Activated T-cell treated with anti-CD3 and anti-CD28 coated beads, Interleukin-2, amount 50 U/mL, for 24 hours (primary cell): ENCODE measurements at regions not wholly inside any gene's neighbourhood (a gene's known extent, or its start where the extent isn't known, plus 50 kb on each side); places are given as distances from the start of the nearest gene placed in this dataset.

Experiments
- DNase-seq: peaks from one replicate; pipeline ENCODE4 v3.0.0-alpha.2; 2020
- H3K27ac Mint-ChIP-seq: 2 replicates; pipeline ENCODE4 v1.8.0; 2020; ENCODE audit warnings: mild to moderate bottlenecking, mixed read lengths
- H3K27me3 Mint-ChIP-seq: 2 replicates; pipeline ENCODE4 v1.8.0; 2020; ENCODE audit warnings: mixed read lengths
- H3K36me3 Mint-ChIP-seq: 2 replicates; pipeline ENCODE4 v1.8.0; 2020; ENCODE audit warnings: low read depth, mixed read lengths
- H3K4me1 Mint-ChIP-seq: 2 replicates; pipeline ENCODE4 v1.8.0; 2020; ENCODE audit warnings: low read depth, mixed read lengths
- H3K4me3 Mint-ChIP-seq: 2 replicates; pipeline ENCODE4 v1.8.0; 2020; ENCODE audit warnings: mild to moderate bottlenecking, moderate library complexity, mixed read lengths
- H3K9me3 Mint-ChIP-seq: 2 replicates; pipeline ENCODE4 v1.8.0; 2020; ENCODE audit warnings: mixed read lengths

GRCh38 chr5:81850501-81851357 is 99.8 kb upstream of the SSBP2 start:
- H3K4me1 Mint-ChIP-seq, result peaks cover 40% of the 10 kb centered on the region
- DNase-seq, result no peak
- H3K4me3 Mint-ChIP-seq, result peak overlapping the region; percentile 87
- H3K36me3 Mint-ChIP-seq, result peaks cover 3% of the 10 kb centered on the region
- no peaks in the 10 kb centered on the region for H3K9me3 Mint-ChIP-seq
- peak overlapping the region; percentile 97 for H3K27ac Mint-ChIP-seq
- H3K27me3 Mint-ChIP-seq, result no peaks in the 10 kb centered on the region

GRCh38 chr5:81849770-81850367 is 99.0 kb upstream of the SSBP2 start:
- no peak overlapping the region for H3K4me3 Mint-ChIP-seq
- peaks cover 3% of the 10 kb centered on the region for H3K36me3 Mint-ChIP-seq
- H3K27me3 Mint-ChIP-seq, result no peaks in the 10 kb centered on the region
- H3K9me3 Mint-ChIP-seq, result no peaks in the 10 kb centered on the region
- no peak overlapping the region for H3K27ac Mint-ChIP-seq
- DNase-seq, result no peak
- peaks cover 39% of the 10 kb centered on the region for H3K4me1 Mint-ChIP-seq

- no peak overlapping the region for H3K27ac Mint-ChIP-seq
Measured at GRCh38 chr5:81848362-81848880, 97.5 kb upstream of the SSBP2 start.

GRCh38 chr5:81846301-81846700 is 95.4 kb upstream of the SSBP2 start:
- H3K4me3 Mint-ChIP-seq, result no peak overlapping the region
- DNase-seq, result no peak
- no peaks in the 10 kb centered on the region for H3K36me3 Mint-ChIP-seq
- no peaks in the 10 kb centered on the region for H3K27me3 Mint-ChIP-seq
- H3K27ac Mint-ChIP-seq, result no peak overlapping the region
- peaks cover 13% of the 10 kb centered on the region for H3K4me1 Mint-ChIP-seq
- no peaks in the 10 kb centered on the region for H3K9me3 Mint-ChIP-seq

More at GRCh38 chr5:81848362-81848880, 97.5 kb upstream of the SSBP2 start:
- Mint-ChIP-seq H3K9me3 (no peaks in the 10 kb centered on the region), H3K36me3 (peaks cover 3% of the 10 kb centered on the region), H3K4me3 (no peak overlapping the region), H3K27me3 (no peaks in the 10 kb centered on the region), H3K4me1 (peaks cover 32% of the 10 kb centered on the region)
- DNase-seq, result no peak

GRCh38 chr5:81843845-81844244 is 92.9 kb upstream of the SSBP2 start:
- Mint-ChIP-seq H3K36me3 (no peaks in the 10 kb centered on the region), H3K4me1 (no peaks in the 10 kb centered on the region), H3K9me3 (no peaks in the 10 kb centered on the region), H3K27ac (no peak overlapping the region), H3K27me3 (no peaks in the 10 kb centered on the region), H3K4me3 (no peak overlapping the region)
- DNase-seq, result no peak

- no peak for DNase-seq
- Mint-ChIP-seq H3K36me3 (no peaks in the 10 kb centered on the region), H3K9me3 (no peaks in the 10 kb centered on the region), H3K4me1 (peaks cover 6% of the 10 kb centered on the region), H3K27me3 (no peaks in the 10 kb centered on the region), H3K4me3 (no peak overlapping the region), H3K27ac (no peak overlapping the region)
Measured at GRCh38 chr5:81842795-81843398, 92.0 kb upstream of the SSBP2 start.

- Mint-ChIP-seq H3K27me3 (no peaks in the 10 kb centered on the region), H3K4me3 (no peak overlapping the region), H3K27ac (no peak overlapping the region), H3K9me3 (no peaks in the 10 kb centered on the region), H3K4me1 (peaks cover 6% of the 10 kb centered on the region), H3K36me3 (no peaks in the 10 kb centered on the region)
- DNase-seq, result no peak
Measured at GRCh38 chr5:81839034-81839433, 88.1 kb upstream of the SSBP2 start.

- DNase-seq, result no peak
- Mint-ChIP-seq H3K36me3 (no peaks in the 10 kb centered on the region), H3K4me1 (peaks cover 6% of the 10 kb centered on the region), H3K4me3 (no peak overlapping the region), H3K9me3 (no peaks in the 10 kb centered on the region), H3K27me3 (no peaks in the 10 kb centered on the region), H3K27ac (no peak overlapping the region)
Measured at GRCh38 chr5:81838307-81838906, 87.5 kb upstream of the SSBP2 start.

- Mint-ChIP-seq H3K4me3 (no peak overlapping the region), H3K9me3 (no peaks in the 10 kb centered on the region), H3K4me1 (peaks cover 6% of the 10 kb centered on the region), H3K27me3 (no peaks in the 10 kb centered on the region), H3K27ac (no peak overlapping the region), H3K36me3 (no peaks in the 10 kb centered on the region)
- no peak for DNase-seq
Measured at GRCh38 chr5:81837667-81838306, 86.9 kb upstream of the SSBP2 start.

GRCh38 chr5:81835814-81836367 is 85.0 kb upstream of the SSBP2 start:
- Mint-ChIP-seq H3K9me3 (no peaks in the 10 kb centered on the region), H3K27ac (no peak overlapping the region), H3K27me3 (no peaks in the 10 kb centered on the region), H3K4me3 (no peak overlapping the region), H3K4me1 (peaks cover 6% of the 10 kb centered on the region), H3K36me3 (no peaks in the 10 kb centered on the region)
- no peak for DNase-seq

GRCh38 chr5:81834021-81834660 is 83.2 kb upstream of the SSBP2 start:
- Mint-ChIP-seq H3K9me3 (no peaks in the 10 kb centered on the region), H3K4me1 (peaks cover 6% of the 10 kb centered on the region), H3K36me3 (no peaks in the 10 kb centered on the region), H3K4me3 (no peak overlapping the region), H3K27ac (no peak overlapping the region), H3K27me3 (no peaks in the 10 kb centered on the region)
- no peak for DNase-seq

GRCh38 chr5:81830596-81830995 is 79.7 kb upstream of the SSBP2 start:
- Mint-ChIP-seq H3K27ac (no peak overlapping the region), H3K36me3 (no peaks in the 10 kb centered on the region), H3K4me1 (no peaks in the 10 kb centered on the region), H3K4me3 (no peak overlapping the region), H3K9me3 (no peaks in the 10 kb centered on the region), H3K27me3 (no peaks in the 10 kb centered on the region)
- no peak for DNase-seq

- Mint-ChIP-seq H3K27ac (no peak overlapping the region), H3K4me3 (no peak overlapping the region), H3K4me1 (no peaks in the 10 kb centered on the region), H3K9me3 (no peaks in the 10 kb centered on the region), H3K36me3 (no peaks in the 10 kb centered on the region), H3K27me3 (peaks cover 3% of the 10 kb centered on the region)
- no peak for DNase-seq
Measured at GRCh38 chr5:81829242-81829641, 78.3 kb upstream of the SSBP2 start.

- no peaks in the 10 kb centered on the region for H3K9me3 Mint-ChIP-seq
- peaks cover 4% of the 10 kb centered on the region for H3K27me3 Mint-ChIP-seq
- no peak overlapping the region for H3K27ac Mint-ChIP-seq
- H3K4me1 Mint-ChIP-seq, result no peaks in the 10 kb centered on the region
- no peaks in the 10 kb centered on the region for H3K36me3 Mint-ChIP-seq
- H3K4me3 Mint-ChIP-seq, result no peak overlapping the region
- DNase-seq, result no peak
Measured at GRCh38 chr5:81827500-81827899, 76.6 kb upstream of the SSBP2 start.
